NB4 (cell line): ENCODE measurements at regions not wholly inside any gene's neighbourhood (a gene's known extent, or its start where the extent isn't known, plus 50 kb on each side); places are given as distances from the start of the nearest gene placed in this dataset.

Source experiments
- POLR2A ChIP-seq: IDR thresholded peaks from 2 replicates; pipeline ENCODE4 v1.6.1; 2011; ENCODE audit warnings: mild to moderate bottlenecking; ENCODE audit not compliant: insufficient read length; ENCODE audit errors: extremely low read depth
- TF ChIP-seq, protein P1 (sequence below): IDR thresholded peaks from one replicate; pipeline ENCODE4 v1.5.1; 2012; ENCODE audit warnings: low read depth, low read length
- TF ChIP-seq, protein P2 (sequence below): IDR thresholded peaks from 2 replicates; pipeline ENCODE4 v1.6.1; 2011; ENCODE audit warnings: low read depth, low read length

DNA sequence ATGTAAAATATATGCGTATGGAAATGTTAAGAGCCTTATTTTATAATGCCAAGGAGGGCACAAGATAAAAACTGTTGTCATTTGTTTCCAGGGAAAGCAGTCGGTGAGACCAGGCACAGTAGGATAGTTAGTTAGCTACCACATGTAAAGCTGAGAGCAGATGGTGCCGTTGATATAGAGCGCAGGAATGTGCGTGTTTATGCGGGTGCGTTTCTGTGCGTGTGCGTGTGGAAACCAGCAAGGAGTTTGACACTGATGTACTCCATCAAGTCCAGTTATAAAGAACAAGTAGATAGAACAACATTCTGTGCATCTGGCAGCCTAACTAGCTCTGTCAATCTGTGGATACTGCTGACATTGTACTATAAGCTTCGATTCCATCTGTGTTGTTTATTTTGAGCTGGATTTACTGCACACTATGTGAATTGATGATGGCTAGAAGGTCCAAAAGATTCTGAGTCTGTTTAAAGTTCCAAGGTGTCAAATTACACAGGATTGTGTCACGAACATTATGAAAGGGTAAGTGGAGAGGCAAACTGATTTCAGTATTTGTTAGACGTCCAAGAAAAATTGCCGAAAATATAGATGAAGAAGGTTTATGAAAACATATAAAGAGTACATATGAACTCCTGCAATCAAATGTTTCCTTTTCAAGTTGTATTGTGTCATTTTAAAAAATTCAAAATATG, 494.9 kb upstream of the MEF2C start:
- TF ChIP-seq, protein P1, sequence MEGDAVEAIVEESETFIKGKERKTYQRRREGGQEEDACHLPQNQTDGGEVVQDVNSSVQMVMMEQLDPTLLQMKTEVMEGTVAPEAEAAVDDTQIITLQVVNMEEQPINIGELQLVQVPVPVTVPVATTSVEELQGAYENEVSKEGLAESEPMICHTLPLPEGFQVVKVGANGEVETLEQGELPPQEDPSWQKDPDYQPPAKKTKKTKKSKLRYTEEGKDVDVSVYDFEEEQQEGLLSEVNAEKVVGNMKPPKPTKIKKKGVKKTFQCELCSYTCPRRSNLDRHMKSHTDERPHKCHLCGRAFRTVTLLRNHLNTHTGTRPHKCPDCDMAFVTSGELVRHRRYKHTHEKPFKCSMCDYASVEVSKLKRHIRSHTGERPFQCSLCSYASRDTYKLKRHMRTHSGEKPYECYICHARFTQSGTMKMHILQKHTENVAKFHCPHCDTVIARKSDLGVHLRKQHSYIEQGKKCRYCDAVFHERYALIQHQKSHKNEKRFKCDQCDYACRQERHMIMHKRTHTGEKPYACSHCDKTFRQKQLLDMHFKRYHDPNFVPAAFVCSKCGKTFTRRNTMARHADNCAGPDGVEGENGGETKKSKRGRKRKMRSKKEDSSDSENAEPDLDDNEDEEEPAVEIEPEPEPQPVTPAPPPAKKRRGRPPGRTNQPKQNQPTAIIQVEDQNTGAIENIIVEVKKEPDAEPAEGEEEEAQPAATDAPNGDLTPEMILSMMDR: no peak
- TF ChIP-seq, protein P2, sequence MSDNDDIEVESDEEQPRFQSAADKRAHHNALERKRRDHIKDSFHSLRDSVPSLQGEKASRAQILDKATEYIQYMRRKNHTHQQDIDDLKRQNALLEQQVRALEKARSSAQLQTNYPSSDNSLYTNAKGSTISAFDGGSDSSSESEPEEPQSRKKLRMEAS: no peak
- TF ChIP-seq POLR2A: no peak
